NT2/D1 (cell line): ENCODE measurements at regions not wholly inside any gene's neighbourhood (a gene's known extent, or its start where the extent isn't known, plus 50 kb on each side); places are given as distances from the start of the nearest gene placed in this dataset.

ENCODE experiments used
- DNase-seq: peaks from one replicate; pipeline ENCODE4 v3.0.0-alpha.2; 2011; ENCODE audit warnings: low read depth, low spot score
- H3K27me3 ChIP-seq: 2 replicates; pipeline ENCODE4 v1.6.0; 2011; ENCODE audit warnings: mild to moderate bottlenecking; ENCODE audit not compliant: insufficient read length, insufficient read depth
- H3K36me3 ChIP-seq: 2 replicates; pipeline ENCODE4 v1.6.1; 2011; ENCODE audit warnings: mild to moderate bottlenecking, low read length, mixed read lengths; ENCODE audit not compliant: insufficient read depth, insufficient read length
- H3K4me1 ChIP-seq: 2 replicates; pipeline ENCODE4 v1.5.1; 2011; ENCODE audit not compliant: insufficient read depth, insufficient read length
- H3K4me3 ChIP-seq: 2 replicates; pipeline ENCODE4 v1.5.1; 2011; ENCODE audit warnings: low read depth; ENCODE audit not compliant: insufficient read length
- H3K9ac ChIP-seq: 2 replicates; pipeline ENCODE4 v1.6.0; 2011; ENCODE audit warnings: low read depth; ENCODE audit not compliant: insufficient read length
- H3K9me3 ChIP-seq: 2 replicates; pipeline ENCODE4 v1.5.1; 2011; ENCODE audit warnings: mild to moderate bottlenecking, low read length; ENCODE audit not compliant: insufficient read depth
- SUZ12 ChIP-seq: IDR thresholded peaks from 2 replicates; pipeline ENCODE4 v1.6.1; 2011; ENCODE audit not compliant: insufficient read length, insufficient read depth; ENCODE audit errors: extremely low read depth
- YY1 ChIP-seq: IDR thresholded peaks from 2 replicates; pipeline ENCODE4 v1.6.1; 2011; ENCODE audit not compliant: insufficient read length, insufficient read depth
- ZNF274 ChIP-seq: IDR thresholded peaks from 2 replicates; pipeline ENCODE4 v1.6.1; 2011; ENCODE audit warnings: mild to moderate bottlenecking, low read depth, low read length

DNA sequence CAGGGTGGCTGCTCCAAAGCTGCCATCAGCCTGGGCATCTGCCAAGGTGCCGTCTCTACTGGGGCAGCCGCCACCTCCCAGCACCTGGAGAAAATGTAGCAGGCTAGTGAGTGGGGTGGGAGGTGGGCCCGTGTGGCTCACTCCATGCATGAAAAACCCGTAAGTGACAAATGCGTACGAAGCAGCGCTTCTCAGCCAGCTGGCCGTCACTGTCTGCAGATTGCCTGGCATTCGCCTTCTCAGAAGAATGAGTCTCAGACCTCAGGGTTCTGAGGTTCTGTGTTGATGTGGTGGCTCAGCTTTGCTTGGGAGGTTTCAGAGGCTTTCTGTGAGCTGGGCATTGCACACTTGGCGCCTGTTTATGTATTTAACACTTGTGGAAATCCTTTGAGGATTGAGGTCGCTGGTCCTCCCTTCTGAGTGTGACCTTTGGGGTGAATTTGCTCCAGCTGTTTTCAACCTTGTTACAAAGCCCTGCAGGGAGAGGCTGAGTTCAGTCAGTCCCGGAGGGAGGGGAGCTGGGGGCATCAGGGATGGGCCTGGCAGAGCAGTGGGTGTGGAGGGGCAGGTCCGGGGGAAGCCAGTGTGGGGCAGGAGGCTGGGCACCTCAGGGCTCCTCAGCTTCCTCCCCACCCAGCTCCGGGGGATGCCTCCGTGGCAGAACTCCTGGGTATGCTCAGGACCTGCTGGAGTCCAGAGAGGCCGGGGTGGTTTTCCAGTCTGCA is 977.0 kb downstream of the TBC1D22A start:
- no peaks in the 10 kb centered on the region for H3K27me3 ChIP-seq
- no peak for DNase-seq
- no peak overlapping the region for H3K9ac ChIP-seq
- TF ChIP-seq ZNF274 (no peak), SUZ12 (no peak), YY1 (no peak)
- no peak overlapping the region for H3K4me3 ChIP-seq
- peaks cover 2% of the 10 kb centered on the region for H3K4me1 ChIP-seq
- no peaks in the 10 kb centered on the region for H3K36me3 ChIP-seq
- no peaks in the 10 kb centered on the region; the same call in 1 of the 2 replicates for H3K9me3 ChIP-seq

DNA sequence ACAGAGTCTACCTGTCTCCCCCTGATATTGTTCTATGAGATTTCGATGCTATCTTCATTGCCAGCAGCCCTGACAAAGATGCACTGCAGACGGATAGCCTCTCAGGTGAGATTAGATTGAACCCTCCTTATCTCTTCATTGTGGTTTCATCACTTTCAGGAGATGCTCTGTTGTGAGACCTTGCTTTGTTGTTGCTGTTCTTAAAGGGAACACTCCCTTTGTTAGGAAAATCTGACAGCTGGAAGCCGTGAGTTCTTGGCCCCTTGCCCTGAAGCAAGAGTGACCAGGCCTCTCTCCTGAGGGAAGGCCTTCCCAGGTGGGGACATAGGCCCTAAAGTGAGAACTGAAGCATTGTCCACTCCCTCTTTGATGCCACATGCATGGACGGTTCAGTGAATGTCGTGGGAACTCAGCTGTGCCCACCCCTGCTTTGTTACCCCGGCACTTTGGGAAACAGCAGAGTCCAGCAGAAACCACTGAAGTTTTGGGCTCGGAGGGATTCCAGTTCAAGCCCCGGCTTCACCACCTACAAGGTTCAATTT is 976.1 kb downstream of the TBC1D22A start:
- no peak for TF ChIP-seq SUZ12
- TF ChIP-seq ZNF274: no peak
- TF ChIP-seq YY1: no peak
- Histone ChIP-seq H3K9ac (no peak overlapping the region), H3K36me3 (no peaks in the 10 kb centered on the region), H3K4me3 (no peak overlapping the region), H3K4me1 (peaks cover 2% of the 10 kb centered on the region), H3K27me3 (no peaks in the 10 kb centered on the region), H3K9me3 (no peaks in the 10 kb centered on the region; the same call in 1 of the 2 replicates)
- no peak for DNase-seq

DNA sequence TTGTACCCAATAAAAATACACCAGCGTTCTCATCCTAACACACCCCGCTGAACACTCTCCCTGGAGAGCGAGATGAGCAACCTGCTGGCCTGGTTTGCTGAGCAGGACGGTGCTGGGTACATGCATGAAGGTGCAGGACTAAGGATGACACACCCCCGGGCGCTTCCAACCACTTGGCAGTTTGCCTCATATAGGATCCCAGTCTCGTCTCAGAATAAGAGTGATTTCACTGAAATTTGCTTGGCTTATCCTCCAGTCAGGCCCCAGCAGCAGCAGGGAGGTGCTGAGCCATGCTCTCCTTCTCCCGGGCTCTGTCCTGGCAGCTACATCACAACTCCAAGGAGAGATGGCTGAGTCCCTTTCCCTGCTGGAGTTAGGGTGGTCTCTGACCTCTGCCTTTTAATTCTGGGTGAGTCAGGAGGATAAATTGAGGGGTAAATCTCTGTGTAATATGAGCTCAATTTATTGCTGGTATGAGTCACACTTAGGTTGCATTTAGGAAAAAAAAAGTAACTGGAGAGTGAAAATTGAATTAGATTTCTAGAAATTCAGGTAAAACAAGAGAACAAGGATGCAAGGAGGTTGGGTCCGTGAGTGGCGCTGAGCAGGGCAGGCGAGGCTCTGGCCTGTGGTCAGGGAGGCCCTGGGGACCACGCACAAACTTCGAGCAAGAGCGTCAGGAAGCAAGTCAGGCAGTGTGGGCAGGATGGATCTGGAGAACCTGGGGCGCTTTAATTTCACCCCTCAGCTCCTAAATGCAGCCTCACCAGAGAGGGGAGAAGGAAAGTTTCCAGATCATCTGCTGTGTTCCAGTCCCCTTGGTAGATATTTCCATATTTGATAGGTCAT is 974.0 kb downstream of the TBC1D22A start:
- H3K9ac ChIP-seq: no peak overlapping the region
- DNase-seq: no peak
- no peaks in the 10 kb centered on the region for H3K36me3 ChIP-seq
- no peaks in the 10 kb centered on the region for H3K27me3 ChIP-seq
- H3K4me1 ChIP-seq: peaks cover 2% of the 10 kb centered on the region
- H3K9me3 ChIP-seq: peaks cover 5% of the 10 kb centered on the region; the same call in 1 of the 2 replicates
- TF ChIP-seq YY1: no peak
- TF ChIP-seq SUZ12: no peak
- TF ChIP-seq ZNF274: no peak
- H3K4me3 ChIP-seq: no peak overlapping the region

DNA sequence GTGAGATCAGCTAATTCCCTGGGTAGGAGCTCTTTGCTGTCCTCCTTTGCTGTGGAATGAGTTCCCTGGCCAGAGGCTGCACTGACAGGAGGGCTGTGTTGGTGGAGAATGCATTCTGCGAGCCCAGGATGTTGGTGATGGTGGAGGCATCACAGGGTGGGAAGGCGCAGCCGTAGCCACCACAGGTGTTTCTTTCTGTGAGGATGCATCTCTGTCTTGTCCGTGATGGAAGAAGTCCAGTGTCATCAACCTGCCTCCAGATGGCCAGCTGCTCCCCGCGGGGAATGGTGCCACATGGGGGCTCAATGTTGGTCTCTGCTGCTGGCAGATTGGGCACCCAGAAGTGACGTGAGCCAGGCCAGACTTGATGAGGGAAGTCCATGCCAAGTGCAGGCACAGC is 972.1 kb downstream of the TBC1D22A start:
- Histone ChIP-seq H3K27me3 (no peaks in the 10 kb centered on the region), H3K4me1 (peaks cover 2% of the 10 kb centered on the region), H3K9me3 (peaks cover 8% of the 10 kb centered on the region; the same call in 1 of the 2 replicates), H3K4me3 (no peak overlapping the region), H3K9ac (no peak overlapping the region), H3K36me3 (no peaks in the 10 kb centered on the region)
- TF ChIP-seq ZNF274: no peak
- no peak for TF ChIP-seq SUZ12
- no peak for TF ChIP-seq YY1
- no peak for DNase-seq

DNA sequence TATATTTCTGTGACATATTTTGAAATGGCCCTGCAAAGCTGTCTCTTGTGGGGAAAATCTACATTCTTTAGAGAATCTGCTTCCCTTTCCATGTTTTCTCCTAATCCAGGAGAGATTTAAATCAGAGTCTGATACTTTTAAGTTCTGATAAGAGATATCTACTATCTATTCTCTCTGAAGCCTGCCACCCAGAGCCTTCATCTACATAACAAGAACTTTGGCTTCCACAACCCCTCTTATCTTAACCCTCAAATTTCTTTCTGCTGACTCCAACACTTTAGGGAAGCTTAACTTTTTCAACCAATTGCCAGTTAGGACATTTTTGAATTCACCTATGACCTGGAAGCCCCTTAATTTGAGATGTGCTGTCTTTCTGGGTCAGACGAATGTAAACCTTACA is 965.2 kb downstream of the TBC1D22A start:
- no peaks in the 10 kb centered on the region for H3K4me1 ChIP-seq
- no peak overlapping the region for H3K9ac ChIP-seq
- TF ChIP-seq YY1: no peak
- no peak for TF ChIP-seq ZNF274
- TF ChIP-seq SUZ12: no peak
- peaks cover 8% of the 10 kb centered on the region; the same call in 1 of the 2 replicates for H3K9me3 ChIP-seq
- no peaks in the 10 kb centered on the region for H3K36me3 ChIP-seq
- DNase-seq: peak; percentile 11
- H3K4me3 ChIP-seq: no peak overlapping the region
- no peaks in the 10 kb centered on the region for H3K27me3 ChIP-seq

DNA sequence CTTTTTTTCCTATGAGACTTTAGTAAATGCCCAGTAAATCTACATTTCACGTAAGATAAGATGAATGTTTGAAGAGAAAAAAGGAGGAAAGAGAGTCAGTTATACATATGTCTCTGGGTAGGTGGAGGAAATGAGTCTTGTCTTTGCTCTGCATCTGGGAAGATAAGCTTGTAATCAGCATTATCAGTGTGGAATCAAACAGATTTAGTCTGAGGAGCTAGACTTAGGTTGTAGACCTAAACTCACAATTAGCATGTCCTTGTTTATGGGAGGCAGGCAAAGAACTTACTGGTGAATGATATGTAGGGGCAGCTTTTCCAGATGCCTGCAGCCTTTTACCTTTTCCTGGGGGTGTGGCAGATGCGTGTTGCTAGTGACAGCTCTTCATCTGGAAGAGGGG is 962.3 kb downstream of the TBC1D22A start:
- H3K9me3 ChIP-seq: no peaks in the 10 kb centered on the region
- no peak overlapping the region for H3K4me3 ChIP-seq
- no peaks in the 10 kb centered on the region for H3K4me1 ChIP-seq
- H3K9ac ChIP-seq: no peak overlapping the region
- no peaks in the 10 kb centered on the region for H3K27me3 ChIP-seq
- H3K36me3 ChIP-seq: no peaks in the 10 kb centered on the region
- DNase-seq: no peak
- TF ChIP-seq YY1 (no peak), SUZ12 (no peak), ZNF274 (no peak)

DNA sequence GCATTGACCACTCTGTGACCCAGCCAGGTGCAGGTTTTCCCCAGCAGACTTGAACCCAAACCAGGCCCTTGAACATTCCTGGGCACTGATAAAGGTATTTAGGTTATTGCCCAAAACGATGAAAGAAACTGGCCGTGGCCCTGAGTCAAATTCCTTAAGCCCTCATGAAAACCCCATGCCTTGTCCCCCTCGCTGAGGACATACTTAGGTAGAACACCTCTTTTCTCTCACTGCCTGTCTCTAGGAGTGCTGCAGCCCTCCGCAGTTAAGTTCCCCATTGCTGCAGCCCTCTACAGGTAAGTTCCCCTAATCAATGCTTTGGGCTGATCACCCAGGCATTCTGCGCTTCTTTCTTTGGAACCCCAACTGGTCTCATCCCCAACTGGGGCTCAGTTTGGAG is 961.6 kb downstream of the TBC1D22A start:
- H3K4me3 ChIP-seq: no peak overlapping the region
- no peaks in the 10 kb centered on the region for H3K27me3 ChIP-seq
- no peaks in the 10 kb centered on the region for H3K36me3 ChIP-seq
- H3K9me3 ChIP-seq: no peaks in the 10 kb centered on the region
- DNase-seq: no peak
- H3K9ac ChIP-seq: no peak overlapping the region
- no peaks in the 10 kb centered on the region for H3K4me1 ChIP-seq
- TF ChIP-seq ZNF274 (no peak), YY1 (no peak), SUZ12 (no peak)
